Heart left ventricle (tissue), 16 donors: ENCODE measurements at regions not wholly inside any gene's neighbourhood (a gene's known extent, or its start where the extent isn't known, plus 50 kb on each side); places are given as distances from the start of the nearest gene placed in this dataset.

ENCODE experiments used
- ATAC-seq, 4 donors: fragments of 200-7000 bp; cut with Tn5 transposase; one replicate each; pipeline ENCODE4 v1.9.1; 2020 to 2022; ENCODE audit warnings: moderate library complexity in 4 of 4, mild to moderate bottlenecking in 3 of 4, moderate number of reproducible peaks in 1 of 4
- DNase-seq, 5 donors: peaks; one replicate each; pipeline ENCODE4 v3.0.0-alpha.2; 2020
- H3K27ac ChIP-seq, 12 donors: fragments of 200-600 bp; sonication (generic) in 4 of 12; one replicate each; pipeline versions ENCODE4 v1.5.0 to v1.8.0; 2016 to 2022; ENCODE audit warnings: mild to moderate bottlenecking in 2 of 12
- H3K27me3 ChIP-seq, 9 donors: fragments of 200-600 bp; sonication (generic) in 2 of 9; one replicate each; pipeline versions ENCODE4 v1.5.1 to v1.8.0; 2016 to 2022; ENCODE audit warnings: mild to moderate bottlenecking in 3 of 9
- H3K36me3 ChIP-seq, 9 donors: fragments of 200-600 bp; sonication (generic) in 2 of 9; one replicate each; pipeline versions ENCODE4 v1.5.0 to v1.8.0; 2018 to 2022; ENCODE audit warnings: mild to moderate bottlenecking in 2 of 9
- H3K4me1 ChIP-seq, 12 donors: fragments of 200-600 bp; sonication (generic) in 4 of 12; one replicate each; pipeline versions ENCODE4 v1.5.0 to v1.8.0; 2016 to 2022; ENCODE audit warnings: mild to moderate bottlenecking in 3 of 12
- H3K4me3 ChIP-seq, 12 donors: fragments of 200-600 bp; sonication (generic) in 4 of 12; one replicate each; pipeline versions ENCODE4 v1.5.0 to v1.8.0; 2017 to 2022; ENCODE audit warnings: mild to moderate bottlenecking in 9 of 12, moderate library complexity in 4 of 12
- H3K9me3 ChIP-seq, 12 donors: fragments of 200-600 bp; sonication (generic) in 4 of 12; one replicate each; pipeline versions ENCODE4 v1.5.0 to v1.8.0; 2016 to 2022; ENCODE audit warnings: mild to moderate bottlenecking in 1 of 12
- POLR2A ChIP-seq, 2 donors: fragments of 450-650 bp; IDR thresholded peaks; one replicate each; pipeline ENCODE4 v1.6.1; 2017; ENCODE audit warnings: antibody characterized with exemption in 2 of 2, mild to moderate bottlenecking in 2 of 2, moderate library complexity in 2 of 2
- WGBS, 4 donors: extraction: QIAGEN DNeasy Blood & Tissue Kit in 2 of 4; methylation state at CpG; one replicate each; pipeline versions ENCODE4 v1.1.5 to v1.1.7; 2013 to 2018; 5-methylcytosine and 5-hydroxymethylcytosine counted together
- intact Hi-C, 10 donors: fragments of 100-400 bp; cut with DNase I; formaldehyde crosslinking; loops; one replicate each; pipeline versions ENCODE4 v1.11.1 to v1.14.2; 2022
- TF ChIP-seq, protein P1 (sequence below), 12 donors: fragments of 200-600 bp; sonication (generic) in 4 of 12; IDR thresholded peaks; one replicate each; pipeline versions ENCODE4 v1.5.0 to v1.8.0; 2018 to 2022; ENCODE audit warnings: antibody characterized with exemption in 12 of 12, mild to moderate bottlenecking in 5 of 12
- donor health status: ischemic (EF 13 %, LVEDD 7.1; RV severe dilation, severe dysfunction).
- donor health status: healthy with polysubstance abuse.
- donor health status: DM: no; HTN: yes; CAD: no.
- donor health status: DM: no; HTN: no; CAD: no.
- donor health status: ischemic (EF 25% LVEDD 6.9; RV normal size, moderate dysfunction).
- donor health status: ischemic (EF 25% LVEDD 5.7; RV mildly dilated, moderate dysfunction).
- donor health status: healthy.
- donor health status: DM: yes; HTN: yes; CAD: no.
- donor health status: ischemic (EF 35%, LVEDD 5.7; RV mildly dilated, moderate dysfunction).
- donor health status: nonischemic (EF 11% LVEDD 7.7; RV severe dilation, severe dysfunction).
- donor health status: DM: yes; HTN: yes; CAD: no.
- donor health status: PGD.
- donor health status: ischemic (EF 29% LVEDD 5.4; RV normal size, mild dysfunction).
- donor health status: nonischemic (EF 23%, LVEDD 6.1; RV moderate dilation, normal function).

GRCh38 chr17:65405563-65405962 lies 155.9 kb downstream of the AXIN2 start:
- no peak for DNase-seq
- no peaks in the 10 kb centered on the region for H3K36me3 ChIP-seq
- no peak overlapping the region for H3K4me3 ChIP-seq
- H3K4me1 ChIP-seq: no peaks in the 10 kb centered on the region
- H3K27me3 ChIP-seq: no peaks in the 10 kb centered on the region
- TF ChIP-seq POLR2A (IDR thresholded peaks at IDR 0.05): no peak
- TF ChIP-seq, protein P1, sequence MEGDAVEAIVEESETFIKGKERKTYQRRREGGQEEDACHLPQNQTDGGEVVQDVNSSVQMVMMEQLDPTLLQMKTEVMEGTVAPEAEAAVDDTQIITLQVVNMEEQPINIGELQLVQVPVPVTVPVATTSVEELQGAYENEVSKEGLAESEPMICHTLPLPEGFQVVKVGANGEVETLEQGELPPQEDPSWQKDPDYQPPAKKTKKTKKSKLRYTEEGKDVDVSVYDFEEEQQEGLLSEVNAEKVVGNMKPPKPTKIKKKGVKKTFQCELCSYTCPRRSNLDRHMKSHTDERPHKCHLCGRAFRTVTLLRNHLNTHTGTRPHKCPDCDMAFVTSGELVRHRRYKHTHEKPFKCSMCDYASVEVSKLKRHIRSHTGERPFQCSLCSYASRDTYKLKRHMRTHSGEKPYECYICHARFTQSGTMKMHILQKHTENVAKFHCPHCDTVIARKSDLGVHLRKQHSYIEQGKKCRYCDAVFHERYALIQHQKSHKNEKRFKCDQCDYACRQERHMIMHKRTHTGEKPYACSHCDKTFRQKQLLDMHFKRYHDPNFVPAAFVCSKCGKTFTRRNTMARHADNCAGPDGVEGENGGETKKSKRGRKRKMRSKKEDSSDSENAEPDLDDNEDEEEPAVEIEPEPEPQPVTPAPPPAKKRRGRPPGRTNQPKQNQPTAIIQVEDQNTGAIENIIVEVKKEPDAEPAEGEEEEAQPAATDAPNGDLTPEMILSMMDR (IDR thresholded peaks at IDR 0.05): no peak
- H3K27ac ChIP-seq: no peak overlapping the region
- WGBS, 4 donors: 72 to 78% (median 74%) methylated on average over 9 of the region's 9 CpGs
- ATAC-seq: no peak
- intact Hi-C loops: no loop called here
- H3K9me3 ChIP-seq: no peaks in the 10 kb centered on the region

GRCh38 chr17:65404761-65405160 lies 156.7 kb downstream of the AXIN2 start:
- TF ChIP-seq, protein P1 (IDR thresholded peaks at IDR 0.05): no peak
- TF ChIP-seq POLR2A (IDR thresholded peaks at IDR 0.05): no peak
- Histone ChIP-seq H3K4me3 (no peak overlapping the region), H3K9me3 (no peaks in the 10 kb centered on the region), H3K36me3 (no peaks in the 10 kb centered on the region), H3K4me1 (no peaks in the 10 kb centered on the region), H3K27me3 (no peaks in the 10 kb centered on the region), H3K27ac (no peak overlapping the region)
- ATAC-seq: no peak
- intact Hi-C loops: no loop called here
- DNase-seq: no peak

DNA sequence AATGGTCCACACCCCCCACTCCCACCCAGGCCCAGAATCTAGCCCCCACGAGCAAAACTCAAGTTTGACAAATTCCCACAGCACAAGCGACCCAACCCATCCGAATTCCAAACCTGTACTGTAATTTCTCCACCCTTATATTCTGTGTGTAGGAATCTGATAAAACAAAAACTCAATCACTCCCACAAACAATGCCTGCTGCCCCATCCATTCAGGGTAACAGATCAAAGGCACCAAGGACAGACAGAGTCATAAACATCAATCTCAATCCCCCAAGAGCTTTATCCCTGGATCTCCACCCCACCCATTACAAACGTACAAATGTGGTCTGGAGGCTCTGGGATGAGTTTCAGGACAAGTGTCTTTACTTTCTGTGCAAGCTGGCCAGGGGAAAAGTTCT lies 157.8 kb downstream of the AXIN2 start:
- Histone ChIP-seq H3K9me3 (no peaks in the 10 kb centered on the region), H3K4me1 (no peaks in the 10 kb centered on the region), H3K27me3 (no peaks in the 10 kb centered on the region), H3K4me3 (no peak overlapping the region), H3K36me3 (no peaks in the 10 kb centered on the region), H3K27ac (no peak overlapping the region)
- no peak for ATAC-seq
- intact Hi-C loops: no loop called here
- no peak for TF ChIP-seq POLR2A (IDR thresholded peaks at IDR 0.05)
- TF ChIP-seq, protein P1 (IDR thresholded peaks at IDR 0.05): no peak
- WGBS, 4 donors: 73 to 82% (median 80%) methylated on average over 4 of the region's 4 CpGs
- no peak for DNase-seq

GRCh38 chr17:65402513-65403496 lies 158.6 kb downstream of the AXIN2 start:
- H3K4me3 ChIP-seq: no peak overlapping the region
- TF ChIP-seq, protein P1 (IDR thresholded peaks at IDR 0.05): no peak
- no peak for TF ChIP-seq POLR2A (IDR thresholded peaks at IDR 0.05)
- H3K9me3 ChIP-seq: no peaks in the 10 kb centered on the region
- H3K36me3 ChIP-seq: no peaks in the 10 kb centered on the region
- no peaks in the 10 kb centered on the region for H3K4me1 ChIP-seq
- intact Hi-C loops: no loop called here
- H3K27me3 ChIP-seq: no peaks in the 10 kb centered on the region
- H3K27ac ChIP-seq: no peak overlapping the region
- ATAC-seq: no peak
- 82 to 88% (median 85%) methylated on average over 11 to 19 of the region's 19 CpGs for WGBS, 4 donors
- DNase-seq: no peak
